HCT116 (cell line): ENCODE measurements at regions not wholly inside any gene's neighbourhood (a gene's known extent, or its start where the extent isn't known, plus 50 kb on each side); places are given as distances from the start of the nearest gene placed in this dataset.

Experiments
- ATAC-seq: fragments of 200-7000 bp; cut with Tn5 transposase; 2 replicates; pipeline ENCODE4 v1.9.1; 2020; ENCODE audit warnings: mild to moderate bottlenecking, moderate library complexity
- BruUV-seq: library from RNA; stranded (reverse); fragments of 400-500 nt; replicated peaks from 2 replicates; lab custom pipeline; 2021; lab: Mats Ljungman, UMichigan
- CTCF ChIA-PET: fragments of 300-600 bp; sonication (Branson Sonifier 250); formaldehyde crosslinking; loops from one replicate; lab custom pipeline; 2021; ENCODE audit warnings: antibody characterized with exemption; lab: Charles Lee
- POLR2A ChIA-PET: fragments of 300-600, 350-600 bp; sonication (Branson Sonifier 250); formaldehyde crosslinking; loops from one replicate; lab custom pipeline; 2021; ENCODE audit warnings: antibody characterized with exemption; lab: Charles Lee
- RAD21 ChIA-PET, 2 experiments: fragments of 300-600 bp; sonication (Branson Sonifier 250); formaldehyde crosslinking; loops; one replicate each; lab custom pipeline; 2023; ENCODE audit warnings: low total read pairs in 2 of 2; ENCODE audit not compliant: uncharacterized antibody in 2 of 2, unreplicated experiment in 2 of 2, low non-redundant PET in 1 of 2; lab: Charles Lee
- DNase-seq: peaks from one replicate; pipeline ENCODE4 v3.0.0-alpha.2; 2010; ENCODE audit warnings: low read depth, low spot score
- H2AFZ ChIP-seq: fragments of 200-600 bp; shearing (Covaris generic), sonication (generic); 2 replicates; pipeline ENCODE4 v1.6.1; 2017; ENCODE audit warnings: low read depth, mixed run types, mixed read lengths, antibody characterized with exemption, low read length; ENCODE audit not compliant: poor library complexity, severe bottlenecking
- H3K27ac ChIP-seq: 2 replicates; pipeline ENCODE4 v1.5.1; 2012; ENCODE audit warnings: low read depth, low read length
- H3K27me3 ChIP-seq: fragments of 200-600 bp; sonication (generic); 2 replicates; pipeline ENCODE4 v1.6.1; 2016; ENCODE audit warnings: mixed run types, low read length, mixed read lengths; ENCODE audit not compliant: insufficient read depth
- H3K36me3 ChIP-seq, 2 experiments: fragments of 200-500 bp in 1 of 2; fragments of 200-600 bp in 1 of 2; sonication (Bioruptor generic) in 1 of 2; sonication (generic) in 1 of 2; 2 replicates each; pipeline versions ENCODE4 v1.5.1 to v1.6.1; 2014 to 2016; ENCODE audit warnings: low read length in 2 of 2, inconsistent platforms in 1 of 2, mixed read lengths in 1 of 2, mixed run types in 1 of 2; ENCODE audit not compliant: insufficient read depth in 2 of 2, control insufficient read depth in 1 of 2
- H3K4me1 ChIP-seq, 2 experiments: fragments of 200-600 bp in 1 of 2; sonication (generic) in 1 of 2; 2 replicates each; pipeline versions ENCODE4 v1.5.1 to v1.6.1; 2012 to 2017; ENCODE audit warnings: low read length in 2 of 2, inconsistent platforms in 1 of 2, mild to moderate bottlenecking in 1 of 2, mixed read lengths in 1 of 2, mixed run types in 1 of 2, moderate library complexity in 1 of 2; ENCODE audit not compliant: insufficient read depth in 2 of 2, control insufficient read depth in 1 of 2
- H3K4me2 ChIP-seq: fragments of 200-600 bp; sonication (generic); 2 replicates; pipeline ENCODE4 v1.6.1; 2017; ENCODE audit warnings: mixed run types, low read length, mixed read lengths
- H3K4me3 ChIP-seq, 2 experiments: fragments of 200-600 bp in 1 of 2; sonication (generic) in 1 of 2; replicated peaks in 1 of 2; 2 replicates each; pipeline ENCODE4 v1.5.1; 2011 to 2016; ENCODE audit warnings: low read length in 2 of 2, control low read depth in 1 of 2, low read depth in 1 of 2, mild to moderate bottlenecking in 1 of 2, mixed read lengths in 1 of 2, mixed run types in 1 of 2
- H3K79me2 ChIP-seq: fragments of 200-600 bp; sonication (generic); 2 replicates; pipeline ENCODE4 v1.6.1; 2017; ENCODE audit warnings: mild to moderate bottlenecking, mixed run types, low read length, moderate library complexity, mixed read lengths; ENCODE audit not compliant: insufficient read depth
- H3K9ac ChIP-seq: fragments of 200-600 bp; sonication (generic); 2 replicates; pipeline ENCODE4 v1.6.1; 2016; ENCODE audit warnings: low read length, mixed read lengths
- H3K9me2 ChIP-seq: fragments of 200-600 bp; sonication (generic), shearing (Covaris generic); 2 replicates; pipeline ENCODE4 v1.6.1; 2017; ENCODE audit warnings: mixed run types, mild to moderate bottlenecking, moderate library complexity; ENCODE audit not compliant: insufficient read depth
- H3K9me3 ChIP-seq, 2 experiments: fragments of 200-500 bp in 1 of 2; fragments of 200-600 bp in 1 of 2; sonication (Bioruptor generic) in 1 of 2; sonication (generic) in 1 of 2; 2 replicates each; pipeline ENCODE4 v1.6.1; 2014 to 2017; ENCODE audit warnings: low read length in 2 of 2, mixed read lengths in 2 of 2, inconsistent platforms in 1 of 2, low read depth in 1 of 2, mild to moderate bottlenecking in 1 of 2, mixed run types in 1 of 2, moderate library complexity in 1 of 2; ENCODE audit not compliant: control insufficient read depth in 1 of 2, insufficient read depth in 1 of 2
- H4K20me1 ChIP-seq: fragments of 200-600 bp; sonication (generic), shearing (Covaris generic); 2 replicates; pipeline ENCODE4 v1.6.1; 2017; ENCODE audit warnings: mixed run types, mild to moderate bottlenecking, moderate library complexity; ENCODE audit not compliant: insufficient read depth
- CEBPB ChIP-seq: IDR thresholded peaks from 2 replicates; pipeline ENCODE4 v1.6.1; 2012; ENCODE audit warnings: low read depth
- POLR2A ChIP-seq: IDR thresholded peaks from 2 replicates; pipeline ENCODE4 v1.7.0; 2011; ENCODE audit warnings: borderline replicate concordance; ENCODE audit not compliant: insufficient read depth, insufficient read length; ENCODE audit errors: extremely low read depth
- SIN3A ChIP-seq: IDR thresholded peaks from 2 replicates; pipeline ENCODE4 v1.6.1; 2012; ENCODE audit warnings: low read depth
- SRF ChIP-seq: IDR thresholded peaks from 2 replicates; pipeline ENCODE4 v1.6.1; 2012; ENCODE audit warnings: low read depth
- YY1 ChIP-seq: IDR thresholded peaks from 2 replicates; pipeline ENCODE4 v1.6.1; 2011; ENCODE audit warnings: low read length, low read depth, moderate library complexity, mild to moderate bottlenecking; ENCODE audit not compliant: insufficient replicate concordance; ENCODE audit errors: extremely low read depth
- ZBTB33 ChIP-seq: IDR thresholded peaks from 2 replicates; pipeline ENCODE4 v1.6.1; 2011; ENCODE audit warnings: mild to moderate bottlenecking, low read length, moderate library complexity; ENCODE audit not compliant: insufficient replicate concordance; ENCODE audit errors: extremely low read depth
- intact Hi-C: fragments of 100-400 bp; cut with micrococcal nuclease; formaldehyde crosslinking; loops from 2 replicates; pipeline ENCODE4 v1.10.0; 2022
- TF ChIP-seq, protein P1 (sequence below): IDR thresholded peaks from 2 replicates; pipeline ENCODE4 v1.6.1; 2012

GRCh38 chr4:13905543-13905942 lies 278.0 kb upstream of the BOD1L1 start:
- DNase-seq (no peak), ATAC-seq (no peak)
- H3K27ac ChIP-seq: no peak overlapping the region
- H3K27me3 ChIP-seq: no peaks in the 10 kb centered on the region
- intact Hi-C loops: loop anchor here (10.0 kb wide), 1 partner anchor 59 kb away; no protein-coding TSS in a partner anchor
- H3K9ac ChIP-seq: no peak overlapping the region
- no peaks in the 10 kb centered on the region for H4K20me1 ChIP-seq
- ChIA-PET CTCF (no interaction called here), POLR2A (no interaction called here), RAD21 (no interaction called here)
- no peaks in the 10 kb centered on the region for H3K9me3 ChIP-seq
- no peaks in the 10 kb centered on the region for H3K79me2 ChIP-seq
- H3K4me2 ChIP-seq: no peak overlapping the region
- H3K4me3 ChIP-seq: no peak overlapping the region
- H3K4me1 ChIP-seq: peaks cover 7 to 8% of the 10 kb centered on the region in 2 experiments; a peak in 3 of 4 replicates
- TF ChIP-seq YY1 (no peak), SIN3A (no peak), POLR2A (no peak), CEBPB (no peak), ZBTB33 (no peak), SRF (no peak)
- TF ChIP-seq, protein P1, sequence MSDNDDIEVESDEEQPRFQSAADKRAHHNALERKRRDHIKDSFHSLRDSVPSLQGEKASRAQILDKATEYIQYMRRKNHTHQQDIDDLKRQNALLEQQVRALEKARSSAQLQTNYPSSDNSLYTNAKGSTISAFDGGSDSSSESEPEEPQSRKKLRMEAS: no peak
- H2AFZ ChIP-seq: no peak overlapping the region
- BruUV-seq: no TSS peak
- no peaks in the 10 kb centered on the region for H3K9me2 ChIP-seq
- H3K36me3 ChIP-seq: no peaks in the 10 kb centered on the region

- H2AFZ ChIP-seq: no peak overlapping the region
- no peaks in the 10 kb centered on the region for H3K9me3 ChIP-seq
- no peak overlapping the region for H3K9ac ChIP-seq
- no peak for TF ChIP-seq YY1
- TF ChIP-seq, all 23 proteins: peak for 0
- no peak overlapping the region for H3K4me2 ChIP-seq
- no peaks in the 10 kb centered on the region for H4K20me1 ChIP-seq
- H3K27ac ChIP-seq: no peak overlapping the region
- ATAC-seq: no peak
- no TSS peak for BruUV-seq
- H3K9me2 ChIP-seq: no peaks in the 10 kb centered on the region
- ChIA-PET RAD21 (no interaction called here), POLR2A (no interaction called here), CTCF (no interaction called here)
- no peak overlapping the region for H3K4me3 ChIP-seq
- intact Hi-C loops: loop anchor here (10.0 kb wide), 1 partner anchor 58 kb away; no protein-coding TSS in a partner anchor
- no peaks in the 10 kb centered on the region for H3K79me2 ChIP-seq
- H3K4me1 ChIP-seq: peaks cover 7 to 8% of the 10 kb centered on the region in 2 experiments; a peak in 3 of 4 replicates
- no peaks in the 10 kb centered on the region for H3K36me3 ChIP-seq
- no peaks in the 10 kb centered on the region for H3K27me3 ChIP-seq
- no peak for DNase-seq
Measured at GRCh38 chr4:13906727-13907126, 279.2 kb upstream of the BOD1L1 start.
